Vagina (tissue), 2 donors: ENCODE measurements at regions not wholly inside any gene's neighbourhood (a gene's known extent, or its start where the extent isn't known, plus 50 kb on each side); places are given as distances from the start of the nearest gene placed in this dataset.

Experiments
- CTCF ChIP-seq, 3 experiments: fragments of 450-650 bp in 2 of 3; fragments of 200-600 bp in 1 of 3; sonication (generic) in 1 of 3; IDR thresholded peaks; one replicate each; pipeline ENCODE4 v1.5.1; 2017 to 2019; ENCODE audit warnings: antibody characterized with exemption in 3 of 3, mild to moderate bottlenecking in 2 of 3, moderate library complexity in 2 of 3
- POLR2A ChIP-seq, 2 donors: fragments of 450-650 bp; IDR thresholded peaks; one replicate each; pipeline ENCODE4 v1.6.1; 2017; ENCODE audit warnings: antibody characterized with exemption in 2 of 2, mild to moderate bottlenecking in 2 of 2, moderate library complexity in 2 of 2
- POLR2AphosphoS5 ChIP-seq, 2 donors: sonication (generic); formaldehyde crosslinking; IDR thresholded peaks; one replicate each; pipeline ENCODE4 v1.9.0; 2017; ENCODE audit warnings: antibody characterized with exemption in 2 of 2, mild to moderate bottlenecking in 2 of 2, low read depth in 1 of 2; ENCODE audit not compliant: insufficient read depth in 1 of 2

- TF ChIP-seq POLR2AphosphoS5 (IDR thresholded peaks at IDR 0.05; ENCODE audit: insufficient read depth in 1 of 2, low read depth in 1 of 2) (no peak), POLR2A (IDR thresholded peaks at IDR 0.05) (no peak), CTCF (IDR thresholded peaks at IDR 0.05) (no peak)
Observed at GRCh38 chr11:127709960-127710359, 709.4 kb upstream of the KIRREL3 start.
